GM23338 (cell line): ENCODE measurements at regions not wholly inside any gene's neighbourhood (a gene's known extent, or its start where the extent isn't known, plus 50 kb on each side); places are given as distances from the start of the nearest gene placed in this dataset.

Source experiments
- ATAC-seq: fragments of 200-7000 bp; cut with Tn5 transposase; 3 replicates; pipeline ENCODE4 v1.9.1; 2020
- DNase-seq: peaks from one replicate; pipeline ENCODE4 v3.0.0-alpha.2; 2015; ENCODE audit warnings: low spot score
- H2AFZ ChIP-seq: fragments of 200-600 bp; sonication (generic); 2 replicates; pipeline ENCODE4 v1.8.0; 2016; ENCODE audit warnings: antibody characterized with exemption, mild to moderate bottlenecking, moderate library complexity
- H3F3A ChIP-seq: fragments of 200-600 bp; sonication (generic); replicated peaks from 2 replicates; pipeline ENCODE4 v1.8.0; 2017; ENCODE audit warnings: antibody characterized with exemption, mixed run types, low read depth
- H3K27ac ChIP-seq: fragments of 200-600 bp; sonication (generic); 2 replicates; pipeline ENCODE4 v1.6.1; 2016; ENCODE audit warnings: low read depth
- H3K27me3 ChIP-seq: fragments of 200-600 bp; sonication (generic); 2 replicates; pipeline ENCODE4 v1.8.0; 2016; ENCODE audit warnings: mild to moderate bottlenecking, mixed run types, moderate library complexity; ENCODE audit not compliant: insufficient read depth
- H3K36me3 ChIP-seq: fragments of 200-600 bp; sonication (generic); 2 replicates; pipeline ENCODE4 v1.8.0; 2016; ENCODE audit warnings: mild to moderate bottlenecking; ENCODE audit not compliant: insufficient read depth
- H3K4me1 ChIP-seq: fragments of 200-600 bp; sonication (generic); 2 replicates; pipeline ENCODE4 v1.8.0; 2016; ENCODE audit warnings: mild to moderate bottlenecking, moderate library complexity; ENCODE audit not compliant: insufficient read depth
- H3K4me2 ChIP-seq: fragments of 200-600 bp; sonication (generic); 2 replicates; pipeline ENCODE4 v1.7.1; 2017; ENCODE audit warnings: mixed run types
- H3K4me3 ChIP-seq: fragments of 200-600 bp; sonication (generic); 2 replicates; pipeline ENCODE4 v1.6.1; 2016; ENCODE audit warnings: mixed run types
- H3K79me2 ChIP-seq: fragments of 200-600 bp; sonication (generic); replicated peaks from 2 replicates; pipeline ENCODE4 v1.8.0; 2017; ENCODE audit warnings: mild to moderate bottlenecking; ENCODE audit not compliant: insufficient read depth
- H3K9me2 ChIP-seq: fragments of 200-600 bp; sonication (generic); 2 replicates; pipeline ENCODE4 v1.8.0; 2017; ENCODE audit not compliant: insufficient read depth
- H4K20me1 ChIP-seq: fragments of 200-600 bp; sonication (generic); replicated peaks from 2 replicates; pipeline ENCODE4 v1.8.0; 2017; ENCODE audit warnings: mild to moderate bottlenecking; ENCODE audit not compliant: insufficient read depth
- H3K27ac Mint-ChIP-seq: 2 replicates; pipeline ENCODE4 v1.8.0; 2020; ENCODE audit warnings: inconsistent platforms, mild to moderate bottlenecking, moderate library complexity, mixed read lengths
- H3K27me3 Mint-ChIP-seq: 3 replicates; pipeline ENCODE4 v1.8.0; 2022; ENCODE audit warnings: low read depth, mild to moderate bottlenecking, moderate library complexity, mixed read lengths, inconsistent platforms; ENCODE audit not compliant: insufficient read depth, poor library complexity
- H3K36me3 Mint-ChIP-seq: 3 replicates; pipeline ENCODE4 v1.8.0; 2021; ENCODE audit warnings: low read depth, mild to moderate bottlenecking, inconsistent platforms, moderate library complexity, mixed read lengths
- H3K4me1 Mint-ChIP-seq: 3 replicates; pipeline ENCODE4 v1.8.0; 2020; ENCODE audit warnings: mild to moderate bottlenecking, inconsistent platforms, mixed read lengths
- H3K4me3 Mint-ChIP-seq: 3 replicates; pipeline ENCODE4 v1.8.0; 2021; ENCODE audit warnings: moderate library complexity, mild to moderate bottlenecking, inconsistent platforms, mixed read lengths
- H3K9me3 Mint-ChIP-seq: 3 replicates; pipeline ENCODE4 v1.8.0; 2020; ENCODE audit warnings: moderate library complexity, mild to moderate bottlenecking, inconsistent platforms, mixed read lengths
- CREB1 ChIP-seq: fragments of 250-450 bp; sonication (Bioruptor Pico); IDR thresholded peaks from 2 replicates; pipeline ENCODE4 v1.5.0; 2020; ENCODE audit warnings: low read depth, mild to moderate bottlenecking, moderate library complexity
- CTCF ChIP-seq, 2 experiments: fragments of 200-600 bp in 1 of 2; sonication (generic) in 1 of 2; conservative IDR thresholded peaks; 2 replicates each; pipeline versions ENCODE4 v1.5.1 to v1.6.1; 2016 to 2017; ENCODE audit warnings: antibody characterized with exemption in 2 of 2, low read depth in 2 of 2, mild to moderate bottlenecking in 2 of 2, moderate library complexity in 1 of 2
- ETS1 ChIP-seq: IDR thresholded peaks from 2 replicates; pipeline ENCODE4 v1.6.1; 2016; ENCODE audit warnings: antibody characterized with exemption
- EZH2 ChIP-seq: fragments of 200-600 bp; sonication (generic); IDR thresholded peaks from one replicate; pipeline ENCODE4 v1.8.0; 2017; ENCODE audit warnings: antibody characterized with exemption, mild to moderate bottlenecking, low read depth; ENCODE audit not compliant: unreplicated experiment
- EZH2phosphoT487 ChIP-seq: fragments of 200-600 bp; sonication (generic); IDR thresholded peaks from one replicate; pipeline ENCODE4 v1.8.1; 2018; ENCODE audit warnings: antibody characterized with exemption; ENCODE audit not compliant: unreplicated experiment
- JUNB ChIP-seq: IDR thresholded peaks from one replicate; pipeline ENCODE4 v1.6.1; 2016; ENCODE audit warnings: antibody characterized with exemption; ENCODE audit not compliant: unreplicated experiment
- NANOG ChIP-seq: IDR thresholded peaks from 2 replicates; pipeline ENCODE4 v1.6.1; 2016; ENCODE audit warnings: antibody characterized with exemption, borderline replicate concordance
- POLR2AphosphoS5 ChIP-seq: IDR thresholded peaks from 2 replicates; pipeline ENCODE4 v1.6.1; 2016; ENCODE audit warnings: antibody characterized with exemption, low read depth
- REST ChIP-seq: IDR thresholded peaks from one replicate; pipeline ENCODE4 v1.6.1; 2018; ENCODE audit warnings: antibody characterized with exemption; ENCODE audit not compliant: unreplicated experiment
- STAT1 ChIP-seq: IDR thresholded peaks from one replicate; pipeline ENCODE4 v1.6.1; 2016; ENCODE audit warnings: antibody characterized with exemption; ENCODE audit not compliant: unreplicated experiment
- ZNF114 ChIP-seq: fragments of 250-450 bp; sonication (Bioruptor Pico); IDR thresholded peaks from 2 replicates; pipeline ENCODE4 v1.5.0; 2020; ENCODE audit warnings: mild to moderate bottlenecking, moderate library complexity
- ZNF331 ChIP-seq: fragments of 250-450 bp; sonication (Bioruptor Pico); IDR thresholded peaks from 2 replicates; pipeline ENCODE4 v1.5.0; 2020; ENCODE audit warnings: low read depth, mild to moderate bottlenecking, moderate library complexity
- ZNF462 ChIP-seq: fragments of 250-450 bp; sonication (Bioruptor Pico); IDR thresholded peaks from 2 replicates; pipeline ENCODE4 v1.5.0; 2020; ENCODE audit warnings: mild to moderate bottlenecking, moderate library complexity

- ATAC-seq (0 out of 3 replicates have a peak, but pooled peaks have one; percentile 27), DNase-seq (no peak)
- Histone ChIP-seq H3K27me3 (no peaks in the 10 kb centered on the region), H3K36me3 (no peaks in the 10 kb centered on the region), H3K79me2 (no peaks in the 10 kb centered on the region), H3K4me2 (no peak overlapping the region), H3F3A (no peaks in the 10 kb centered on the region), H4K20me1 (no peaks in the 10 kb centered on the region), H3K4me1 (no peaks in the 10 kb centered on the region), H2AFZ (no peak overlapping the region), H3K4me3 (no peak overlapping the region), H3K9me2 (peaks cover 5% of the 10 kb centered on the region), H3K27ac (no peak overlapping the region)
- no peaks in the 10 kb centered on the region for H3K27me3 Mint-ChIP-seq
- H3K9me3 Mint-ChIP-seq = no peaks in the 10 kb centered on the region
- H3K27ac Mint-ChIP-seq = no peak overlapping the region
- TF ChIP-seq NANOG (no peak), EZH2 (no peak), JUNB (no peak), POLR2AphosphoS5 (no peak), CREB1 (no peak), STAT1 (no peak), ZNF462 (CRISPR knock-in tag) (no peak), ZNF331 (no peak), REST (no peak), EZH2phosphoT487 (no peak), ZNF114 (CRISPR knock-in tag) (no peak), CTCF (conservative IDR thresholded peaks at IDR 0.05; ENCODE audit: low read depth in 2 of 2) (no peak), ETS1 (no peak)
- H3K36me3 Mint-ChIP-seq = no peaks in the 10 kb centered on the region
- H3K4me3 Mint-ChIP-seq = no peak overlapping the region
- no peaks in the 10 kb centered on the region for H3K4me1 Mint-ChIP-seq
These were observed 493.0 kb downstream of the AGTPBP1 start for GRCh38 chr9:85248514-85249312.
